Fibroblast of pulmonary artery (primary cell): ENCODE measurements at regions not wholly inside any gene's neighbourhood (a gene's known extent, or its start where the extent isn't known, plus 50 kb on each side); places are given as distances from the start of the nearest gene placed in this dataset.

Experiments used
- DNase-seq: peaks from one replicate; pipeline ENCODE4 v3.0.0-alpha.2; 2010; ENCODE audit warnings: low read depth
- H3K4me3 ChIP-seq: replicated peaks from 2 replicates; pipeline ENCODE4 v1.5.1; 2011; ENCODE audit warnings: low read depth, mild to moderate bottlenecking, control low read depth, low read length, moderate library complexity
- CTCF ChIP-seq: IDR thresholded peaks from 2 replicates; pipeline ENCODE4 v1.5.1; 2011; ENCODE audit warnings: mild to moderate bottlenecking, control low read depth, low read length, inconsistent platforms; ENCODE audit errors: missing control alignments

- no peak overlapping the region for H3K4me3 ChIP-seq
- DNase-seq: no peak
- TF ChIP-seq CTCF: no peak
Observed at GRCh38 chr3:193832833-193833413, 239.9 kb downstream of the OPA1 start.

- TF ChIP-seq CTCF: no peak
- no peak for DNase-seq
- no peak overlapping the region for H3K4me3 ChIP-seq
Observed at GRCh38 chr3:193833592-193833991, 240.6 kb downstream of the OPA1 start.

- TF ChIP-seq CTCF: no peak
- no peak overlapping the region for H3K4me3 ChIP-seq
- no peak for DNase-seq
Observed at GRCh38 chr3:193835414-193835813, 242.4 kb downstream of the OPA1 start.

GRCh38 chr3:193836511-193836910, 243.5 kb downstream of the OPA1 start:
- DNase-seq: no peak
- no peak for TF ChIP-seq CTCF
- H3K4me3 ChIP-seq: no peak overlapping the region

GRCh38 chr3:193836918-193837317, 243.9 kb downstream of the OPA1 start:
- no peak overlapping the region for H3K4me3 ChIP-seq
- TF ChIP-seq CTCF: no peak
- DNase-seq: no peak

- no peak for TF ChIP-seq CTCF
- DNase-seq: no peak
- H3K4me3 ChIP-seq: no peak overlapping the region
Observed at GRCh38 chr3:193837347-193837827, 244.4 kb downstream of the OPA1 start.

GRCh38 chr3:193840111-193840641, 247.2 kb downstream of the OPA1 start:
- no peak for DNase-seq
- H3K4me3 ChIP-seq: no peak overlapping the region
- TF ChIP-seq CTCF: no peak
